ENCODE measurements at regions not wholly inside any gene's neighbourhood (a gene's known extent, or its start where the extent isn't known, plus 50 kb on each side); places are given as distances from the start of the nearest gene placed in this dataset.

GRCh38 chrX:122135070-122135469, 1049.0 kb upstream of the GRIA3 start:
- TF ChIP-seq CTCF (IDR thresholded peaks at IDR 0.05; ENCODE audit: low read depth, low read length) (no peak), EZH2phosphoT487 (IDR thresholded peaks at IDR 0.05; ENCODE audit: low read depth) (no peak)
